Stomach (tissue), 4 donors: ENCODE measurements at regions not wholly inside any gene's neighbourhood (a gene's known extent, or its start where the extent isn't known, plus 50 kb on each side); places are given as distances from the start of the nearest gene placed in this dataset.

Experiments
- EP300 ChIP-seq: sonication (generic); formaldehyde crosslinking; IDR thresholded peaks from one replicate; pipeline ENCODE4 v1.6.1; 2017; ENCODE audit warnings: antibody characterized with exemption
- POLR2A ChIP-seq, 4 donors: fragments of 450-650 bp; IDR thresholded peaks; one replicate each; pipeline ENCODE4 v1.6.1; 2016; ENCODE audit warnings: antibody characterized with exemption in 4 of 4, control low read depth in 2 of 4, mild to moderate bottlenecking in 1 of 4, moderate library complexity in 1 of 4
- POLR2AphosphoS5 ChIP-seq, 3 donors: sonication (generic); formaldehyde crosslinking; IDR thresholded peaks; one replicate each; pipeline ENCODE4 v1.6.1; 2016; ENCODE audit warnings: antibody characterized with exemption in 3 of 3
- TF ChIP-seq, protein P1 (sequence below), 7 experiments: fragments of 450-650 bp in 4 of 7; fragments of 200-600 bp in 3 of 7; sonication (generic) in 3 of 7; IDR thresholded peaks; one replicate each; pipeline ENCODE4 v1.5.1; 2016 to 2019; ENCODE audit warnings: antibody characterized with exemption in 7 of 7, control low read depth in 2 of 7, mild to moderate bottlenecking in 1 of 7

- TF ChIP-seq, protein P1, sequence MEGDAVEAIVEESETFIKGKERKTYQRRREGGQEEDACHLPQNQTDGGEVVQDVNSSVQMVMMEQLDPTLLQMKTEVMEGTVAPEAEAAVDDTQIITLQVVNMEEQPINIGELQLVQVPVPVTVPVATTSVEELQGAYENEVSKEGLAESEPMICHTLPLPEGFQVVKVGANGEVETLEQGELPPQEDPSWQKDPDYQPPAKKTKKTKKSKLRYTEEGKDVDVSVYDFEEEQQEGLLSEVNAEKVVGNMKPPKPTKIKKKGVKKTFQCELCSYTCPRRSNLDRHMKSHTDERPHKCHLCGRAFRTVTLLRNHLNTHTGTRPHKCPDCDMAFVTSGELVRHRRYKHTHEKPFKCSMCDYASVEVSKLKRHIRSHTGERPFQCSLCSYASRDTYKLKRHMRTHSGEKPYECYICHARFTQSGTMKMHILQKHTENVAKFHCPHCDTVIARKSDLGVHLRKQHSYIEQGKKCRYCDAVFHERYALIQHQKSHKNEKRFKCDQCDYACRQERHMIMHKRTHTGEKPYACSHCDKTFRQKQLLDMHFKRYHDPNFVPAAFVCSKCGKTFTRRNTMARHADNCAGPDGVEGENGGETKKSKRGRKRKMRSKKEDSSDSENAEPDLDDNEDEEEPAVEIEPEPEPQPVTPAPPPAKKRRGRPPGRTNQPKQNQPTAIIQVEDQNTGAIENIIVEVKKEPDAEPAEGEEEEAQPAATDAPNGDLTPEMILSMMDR (IDR thresholded peaks at IDR 0.05) = no peak
- no peak for TF ChIP-seq POLR2A (IDR thresholded peaks at IDR 0.05)
- TF ChIP-seq POLR2AphosphoS5 (IDR thresholded peaks at IDR 0.05) = no peak
- TF ChIP-seq EP300 = no peak
These were observed 468.5 kb upstream of the MKI67 start for GRCh38 chr10:128594688-128595087.
